HG03460 (cell line): ENCODE measurements at regions not wholly inside any gene's neighbourhood (a gene's known extent, or its start where the extent isn't known, plus 50 kb on each side); places are given as distances from the start of the nearest gene placed in this dataset.
"Not testable (repeated sequence)": the region's sequence is repeated elsewhere in the genome, so short reads cannot be mapped to it uniquely, and the experiment has no call there.

Source experiments
- ATAC-seq: cut with Tn5 transposase; IDR thresholded peaks from one replicate; pipeline ENCODE4 v1.9.1; 2021; ENCODE audit not compliant: unreplicated experiment

- no peak for ATAC-seq
Measured at GRCh38 chr1:99062192-99062591, 57.5 kb upstream of the PLPPR5 start.

DNA sequence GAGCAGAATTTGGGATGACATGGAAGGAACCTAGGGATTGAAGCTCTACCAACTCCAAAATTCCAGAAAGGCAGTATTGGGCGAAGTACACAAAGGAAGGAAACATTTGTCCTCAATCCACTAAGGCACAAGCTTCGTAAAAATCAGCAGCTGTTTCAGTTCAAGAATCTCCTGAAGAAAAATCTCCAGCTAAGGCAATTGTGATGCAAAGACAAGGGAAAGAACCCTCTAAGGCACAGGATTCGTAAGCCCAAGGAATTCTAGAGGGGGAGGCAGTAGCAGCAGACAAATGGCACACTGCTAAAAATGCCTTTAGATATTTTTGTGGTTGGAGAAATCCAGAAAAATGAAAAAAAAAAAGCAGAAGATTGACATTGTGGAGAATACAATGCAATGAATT is 64.5 kb upstream of the PLPPR5 start:
- no peak for ATAC-seq

DNA sequence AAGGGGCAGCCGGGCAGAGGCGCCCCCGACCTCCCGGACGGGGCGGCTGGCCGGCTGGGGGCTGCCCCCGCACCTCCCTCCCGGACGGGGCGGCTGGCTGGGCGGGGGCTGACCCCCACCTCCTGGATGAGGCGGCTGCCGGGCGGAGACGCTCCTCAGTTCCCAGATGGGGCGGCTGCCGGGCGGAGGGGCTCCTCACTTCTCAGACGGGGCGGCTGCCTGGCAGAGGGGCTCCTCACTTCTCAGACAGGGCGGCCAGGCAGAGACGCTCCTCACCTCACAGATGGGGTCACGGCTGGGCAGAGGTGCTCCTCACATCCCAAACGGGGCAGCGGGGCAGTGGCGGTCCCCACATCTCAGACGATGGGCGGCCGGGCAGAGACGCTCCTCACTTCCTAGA is 73.9 kb upstream of the PLPPR5 start:
- ATAC-seq = not testable (repeated sequence)

DNA sequence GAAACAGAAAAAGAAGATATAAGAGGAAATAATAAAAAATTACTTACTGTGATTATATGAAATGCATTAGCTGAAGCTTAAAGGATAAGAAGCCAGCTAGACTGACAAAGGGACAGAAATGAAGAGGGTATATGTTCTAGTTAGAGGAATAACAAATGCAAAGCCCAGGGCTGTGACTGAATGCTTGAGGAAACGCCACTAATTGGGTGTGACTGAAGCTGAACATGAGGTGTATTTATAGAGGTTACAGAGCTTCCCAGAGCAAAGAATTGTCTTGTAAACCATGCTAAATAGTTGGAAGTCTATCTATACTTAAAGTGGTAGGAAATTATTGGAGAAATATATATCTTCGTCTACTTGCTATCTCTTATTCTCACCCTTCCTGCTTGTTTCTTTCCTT is 77.7 kb upstream of the PLPPR5 start:
- ATAC-seq = no peak

GRCh38 chr1:99083338-99083737 is 78.7 kb upstream of the PLPPR5 start:
- no peak for ATAC-seq

DNA sequence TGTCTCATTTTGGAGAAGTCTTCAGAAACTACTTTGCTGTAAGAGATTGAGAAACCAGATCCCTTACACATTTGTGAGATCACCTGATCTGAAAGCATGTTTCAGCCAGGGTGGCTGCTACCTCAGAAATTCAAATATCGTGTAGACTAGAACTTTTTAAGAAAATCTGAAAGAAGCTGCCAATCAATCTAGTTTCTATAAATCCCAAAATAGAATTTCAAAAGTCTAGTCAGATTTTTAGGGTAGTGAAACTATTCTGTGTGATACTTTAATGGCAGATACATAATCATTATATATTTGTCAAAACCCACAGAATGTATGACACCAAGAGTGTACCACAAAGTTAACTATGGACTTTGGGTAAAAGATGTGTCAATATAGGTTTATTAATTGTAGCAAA is 79.9 kb upstream of the PLPPR5 start:
- ATAC-seq = no peak

GRCh38 chr1:99086057-99086456 is 81.4 kb upstream of the PLPPR5 start:
- no peak for ATAC-seq

DNA sequence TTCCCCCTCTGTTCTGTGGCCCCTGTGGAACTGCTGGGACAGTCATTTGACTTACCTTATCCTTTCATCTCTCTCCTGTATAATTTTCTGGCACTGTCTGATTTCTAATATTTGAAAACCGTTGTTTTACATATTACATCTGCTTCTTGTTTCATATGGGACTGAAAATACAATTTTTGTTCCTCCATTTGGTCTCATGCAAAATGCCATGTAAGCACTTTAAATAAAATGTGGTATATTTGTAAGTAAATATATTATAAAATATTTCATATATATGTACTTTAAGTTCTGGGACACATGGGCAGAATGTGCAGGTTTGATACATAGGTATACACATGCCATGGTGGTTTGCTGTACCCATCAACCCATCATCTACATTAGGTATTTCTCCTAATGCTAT is 93.9 kb upstream of the PLPPR5 start:
- ATAC-seq = no peak

DNA sequence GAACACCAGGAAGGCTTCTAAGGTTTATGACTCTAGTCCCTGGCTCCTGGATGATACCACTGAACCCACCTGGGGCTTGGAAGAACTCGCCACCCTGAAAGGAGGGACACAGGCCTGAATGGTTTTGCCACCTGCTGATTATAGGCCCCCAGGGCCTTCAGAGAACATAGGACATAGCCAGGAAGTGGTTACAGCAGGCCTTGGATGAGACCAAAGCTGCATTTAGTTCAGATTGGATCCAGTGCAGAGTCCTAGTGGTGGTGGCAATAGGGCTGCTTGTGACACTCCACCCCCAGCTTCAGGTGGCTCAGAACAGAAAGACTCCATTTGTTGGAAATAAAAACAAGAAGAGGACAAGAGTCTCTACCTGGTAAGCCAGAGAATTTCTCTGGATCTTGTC is 101.6 kb upstream of the PLPPR5 start:
- no peak for ATAC-seq

GRCh38 chr1:99107680-99108079 is 103.0 kb upstream of the PLPPR5 start:
- ATAC-seq = no peak

DNA sequence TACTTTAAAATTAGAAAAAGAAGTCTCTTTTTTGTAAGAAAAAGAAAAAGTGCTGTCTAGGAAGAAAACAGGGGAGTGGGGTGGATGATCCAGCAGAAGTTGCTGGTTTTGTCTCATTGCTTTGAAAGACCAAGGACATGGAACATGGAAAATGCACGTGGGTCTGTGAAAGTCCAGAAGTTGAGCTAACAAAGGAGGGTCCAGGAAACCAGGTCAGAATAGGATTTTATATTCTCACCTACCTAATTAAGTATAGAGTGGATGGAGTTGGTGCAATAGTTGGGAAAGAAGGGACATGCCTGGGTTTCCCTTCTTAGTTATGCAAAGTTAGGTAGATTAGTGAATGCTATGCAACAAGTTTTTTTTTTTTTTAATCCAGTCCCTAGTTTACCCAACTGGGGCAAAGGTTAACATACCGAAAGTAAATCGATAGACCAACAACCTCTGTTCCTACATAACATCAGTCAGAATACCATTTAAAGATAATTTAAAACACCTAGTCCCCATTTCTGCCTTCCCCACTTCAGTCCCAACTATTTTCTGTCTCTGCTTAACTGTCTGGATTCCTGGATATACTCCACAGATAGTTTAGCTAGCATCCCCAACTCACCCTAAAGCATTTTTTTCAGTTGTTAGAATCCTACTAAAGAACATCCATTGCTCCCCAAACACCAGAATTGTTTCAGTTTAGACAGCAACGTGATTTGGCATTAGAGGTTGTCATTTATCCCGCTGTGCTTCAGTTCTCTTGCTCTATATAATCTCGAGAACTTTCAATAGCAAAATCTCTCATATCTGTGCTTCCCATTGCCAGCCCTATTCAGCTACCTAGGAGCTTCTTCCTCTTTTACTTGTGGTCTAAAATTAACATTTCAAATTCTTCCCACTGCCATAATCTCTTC is 105.7 kb upstream of the PLPPR5 start:
- ATAC-seq = no peak

DNA sequence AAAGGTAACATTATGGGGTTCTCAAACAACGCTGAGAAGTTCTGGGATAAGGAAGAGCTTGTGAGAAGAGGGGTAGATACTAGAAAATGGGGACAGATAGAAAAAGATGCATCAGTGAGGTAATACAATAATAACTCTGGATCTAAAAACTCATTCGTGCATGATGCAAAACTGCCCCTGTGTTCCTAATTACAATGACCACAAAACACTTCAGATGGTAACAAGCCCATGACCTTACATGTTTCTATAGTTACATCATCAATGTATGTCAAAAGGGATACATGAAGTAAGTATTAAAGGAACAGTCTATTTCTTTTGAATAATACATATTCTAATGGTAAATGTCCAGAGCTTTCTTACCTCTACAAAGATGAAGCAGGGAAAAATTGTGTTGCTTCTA is 110.6 kb upstream of the PLPPR5 start:
- ATAC-seq = no peak

DNA sequence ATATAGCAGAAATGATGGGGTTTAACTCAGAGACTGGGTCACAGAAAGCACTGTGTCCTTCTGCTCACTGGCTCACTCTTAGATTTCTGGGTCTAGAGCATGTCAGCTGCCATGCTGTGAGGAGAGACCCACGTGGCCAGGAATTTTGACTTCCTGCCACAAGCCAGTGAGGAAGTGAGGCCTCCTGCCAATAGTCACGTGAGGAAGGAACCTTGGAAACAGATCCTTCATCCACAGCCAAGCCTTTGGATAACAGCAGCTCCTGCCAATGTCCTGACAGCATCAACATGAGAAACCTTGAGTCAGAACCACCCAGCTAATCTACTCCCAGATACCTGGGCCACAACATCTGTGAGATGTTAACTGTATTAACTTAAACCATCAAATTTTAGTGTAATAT is 114.5 kb upstream of the PLPPR5 start:
- no peak for ATAC-seq

DNA sequence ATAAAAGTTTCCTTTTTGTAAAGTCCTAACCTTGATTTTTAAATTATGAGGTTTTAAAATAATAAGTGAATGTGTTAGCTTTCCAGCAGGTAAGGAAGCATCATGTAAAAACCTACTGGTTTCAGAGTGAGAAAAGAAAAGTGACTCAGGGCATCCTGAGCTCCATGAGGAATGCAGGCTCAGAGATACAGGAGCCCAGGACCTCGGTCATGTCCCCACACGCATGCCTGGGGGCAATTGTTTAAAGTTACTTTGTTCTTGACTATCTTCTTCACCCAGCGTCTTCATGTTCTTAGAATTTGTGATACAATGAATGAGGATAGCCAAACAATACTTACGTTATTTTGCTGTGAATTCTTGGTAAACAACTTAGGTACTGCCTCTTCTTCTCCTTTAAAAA is 117.4 kb upstream of the PLPPR5 start:
- no peak for ATAC-seq

GRCh38 chr1:99123936-99124335 is 119.3 kb upstream of the PLPPR5 start:
- ATAC-seq = no peak

GRCh38 chr1:99131546-99131945 is 126.9 kb upstream of the PLPPR5 start:
- no peak for ATAC-seq

DNA sequence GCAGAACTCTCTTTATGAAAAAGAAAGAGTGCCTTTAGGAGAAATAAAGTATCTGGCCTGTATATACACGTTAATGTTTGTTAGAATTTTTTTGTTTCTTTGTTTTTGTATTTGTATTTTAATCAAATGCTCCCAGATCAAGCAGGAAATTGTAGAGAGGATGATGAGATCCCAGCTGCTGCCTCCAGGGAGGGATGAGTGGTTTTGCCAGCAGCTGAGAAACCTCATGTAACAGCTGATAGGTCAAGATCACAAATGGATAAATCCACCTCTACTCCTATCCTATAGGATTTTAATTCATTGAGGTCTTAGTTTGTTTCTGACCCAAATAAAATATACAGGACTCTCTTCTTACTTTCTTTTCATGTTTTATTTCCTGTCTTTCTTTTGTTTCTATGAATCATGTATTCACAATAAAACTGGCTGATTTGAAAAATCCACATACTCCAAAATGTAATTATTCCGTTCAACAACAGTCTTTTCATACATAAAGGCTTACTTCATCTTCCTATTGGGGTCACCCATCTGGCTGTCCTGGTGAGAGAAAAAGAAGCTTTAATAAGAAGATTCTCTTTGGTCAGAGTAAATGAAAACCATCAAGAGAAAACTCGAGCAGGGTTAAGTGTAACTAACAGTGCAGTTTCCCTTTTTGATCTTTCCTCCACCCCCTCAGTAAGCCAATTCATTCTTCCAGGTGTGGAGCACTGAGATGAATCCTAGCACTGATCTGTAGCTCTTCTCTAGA is 129.3 kb upstream of the PLPPR5 start:
- ATAC-seq = no peak

GRCh38 chr1:99137554-99138206 is 126.6 kb upstream of the PLPPR4 start:
- no peak for ATAC-seq

DNA sequence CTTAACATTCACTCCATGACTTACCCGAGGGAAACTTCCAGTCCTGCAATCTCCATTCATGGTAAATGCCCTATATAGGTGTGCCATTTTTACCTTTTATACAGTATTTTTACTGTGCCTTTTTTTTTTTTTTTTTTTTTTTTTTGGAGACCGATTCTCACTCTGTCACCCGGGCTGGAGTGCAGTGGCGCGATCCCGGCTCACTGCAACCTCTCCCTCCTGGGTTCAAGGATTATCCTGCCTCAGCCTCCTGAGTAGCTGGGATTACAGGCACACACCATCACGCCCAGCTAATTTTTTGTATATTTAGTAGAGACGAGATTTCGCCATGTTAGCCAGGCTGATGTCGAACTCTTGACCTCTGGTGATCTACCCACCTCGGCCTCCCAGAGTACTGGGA is 124.4 kb upstream of the PLPPR4 start:
- no peak for ATAC-seq

GRCh38 chr1:99146129-99146848 is 118.0 kb upstream of the PLPPR4 start:
- ATAC-seq = no peak

DNA sequence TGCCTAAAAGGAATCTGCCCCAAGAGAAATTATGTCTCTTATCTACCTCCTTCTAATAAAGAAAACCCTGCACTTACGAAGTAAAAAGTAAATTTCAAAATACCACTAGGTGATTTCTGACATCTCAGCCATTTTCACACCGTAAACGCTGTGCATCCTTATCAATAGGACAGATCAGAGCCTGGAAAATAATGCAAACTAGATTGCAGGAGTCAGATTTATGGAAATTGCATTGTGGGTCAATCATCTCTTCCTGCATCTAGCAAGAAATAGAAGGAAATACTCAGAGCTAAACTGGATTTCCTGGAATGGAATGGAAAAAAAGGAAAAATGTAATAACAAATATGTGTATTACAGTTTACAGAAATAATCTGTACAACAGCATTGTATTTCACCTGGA is 114.3 kb upstream of the PLPPR4 start:
- ATAC-seq = no peak
